ENCODE measurements at regions not wholly inside any gene's neighbourhood (a gene's known extent, or its start where the extent isn't known, plus 50 kb on each side); places are given as distances from the start of the nearest gene placed in this dataset.

DNA sequence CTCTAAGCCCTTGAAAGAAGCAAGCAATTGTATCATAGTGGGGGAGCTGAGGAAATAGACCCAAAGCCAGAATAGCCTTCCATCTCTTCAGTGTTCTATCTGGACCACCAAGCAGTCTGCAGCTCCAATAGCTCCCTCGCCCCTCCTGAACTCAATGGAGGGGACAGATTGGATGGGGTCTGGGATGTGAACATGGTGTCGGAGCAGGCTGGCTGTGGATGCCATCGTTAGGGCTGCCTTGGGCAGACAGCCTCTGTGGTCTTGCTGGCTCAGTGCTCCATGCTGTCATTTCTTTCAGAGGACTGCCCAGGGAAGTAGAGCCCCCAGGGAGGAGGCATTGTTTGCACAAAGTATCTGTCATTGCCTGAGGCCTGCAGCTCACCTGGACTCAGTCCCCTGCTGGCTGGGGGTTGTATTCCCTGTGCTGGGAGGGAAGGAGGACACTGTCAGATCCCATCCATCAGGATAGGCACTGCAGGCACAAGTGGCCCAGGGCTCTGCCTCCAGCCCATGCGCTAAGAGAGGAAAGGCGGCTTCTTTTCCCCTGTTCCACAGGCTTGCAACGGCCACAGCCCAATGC lies 537.7 kb downstream of the BUD13 start:
- TF ChIP-seq, protein P1, sequence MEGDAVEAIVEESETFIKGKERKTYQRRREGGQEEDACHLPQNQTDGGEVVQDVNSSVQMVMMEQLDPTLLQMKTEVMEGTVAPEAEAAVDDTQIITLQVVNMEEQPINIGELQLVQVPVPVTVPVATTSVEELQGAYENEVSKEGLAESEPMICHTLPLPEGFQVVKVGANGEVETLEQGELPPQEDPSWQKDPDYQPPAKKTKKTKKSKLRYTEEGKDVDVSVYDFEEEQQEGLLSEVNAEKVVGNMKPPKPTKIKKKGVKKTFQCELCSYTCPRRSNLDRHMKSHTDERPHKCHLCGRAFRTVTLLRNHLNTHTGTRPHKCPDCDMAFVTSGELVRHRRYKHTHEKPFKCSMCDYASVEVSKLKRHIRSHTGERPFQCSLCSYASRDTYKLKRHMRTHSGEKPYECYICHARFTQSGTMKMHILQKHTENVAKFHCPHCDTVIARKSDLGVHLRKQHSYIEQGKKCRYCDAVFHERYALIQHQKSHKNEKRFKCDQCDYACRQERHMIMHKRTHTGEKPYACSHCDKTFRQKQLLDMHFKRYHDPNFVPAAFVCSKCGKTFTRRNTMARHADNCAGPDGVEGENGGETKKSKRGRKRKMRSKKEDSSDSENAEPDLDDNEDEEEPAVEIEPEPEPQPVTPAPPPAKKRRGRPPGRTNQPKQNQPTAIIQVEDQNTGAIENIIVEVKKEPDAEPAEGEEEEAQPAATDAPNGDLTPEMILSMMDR (IDR thresholded peaks at IDR 0.05), result no peak
- no peak for TF ChIP-seq POLR2A (IDR thresholded peaks at IDR 0.05)
- TF ChIP-seq EP300 (IDR thresholded peaks at IDR 0.05), result no peak

All from suprapubic skin (tissue), 3 donors.